DMS114 treated with DMSO at 0.1 percent for 48 hours (cell line): ENCODE measurements at regions not wholly inside any gene's neighbourhood (a gene's known extent, or its start where the extent isn't known, plus 50 kb on each side); places are given as distances from the start of the nearest gene placed in this dataset.
"Not testable (repeated sequence)": the region's sequence is repeated elsewhere in the genome, so short reads cannot be mapped to it uniquely, and the experiment has no call there.

Experiments used
- DNase-seq: peaks from one replicate; lab custom pipeline; 2025; ENCODE audit not compliant: unreplicated experiment; lab: John Stamatoyannopoulos, UW

GRCh38 chrX:99421796-99422195 is 988.3 kb downstream of the PCDH19 start:
- no peak for DNase-seq

- DNase-seq = no peak
Observed at GRCh38 chrX:99415470-99415869, 994.6 kb downstream of the PCDH19 start.

GRCh38 chrX:99413317-99413716 is 996.8 kb downstream of the PCDH19 start:
- DNase-seq = no peak

GRCh38 chrX:99398545-99398944 is 1011.5 kb downstream of the PCDH19 start:
- DNase-seq = no peak

GRCh38 chrX:99397879-99398278 is 1012.2 kb downstream of the PCDH19 start:
- DNase-seq = no peak

- no peak for DNase-seq
Observed at GRCh38 chrX:99394456-99394855, 1015.6 kb downstream of the PCDH19 start.

GRCh38 chrX:99384594-99385374 is 1025.3 kb downstream of the PCDH19 start:
- DNase-seq = no peak

- DNase-seq = no peak
Observed at GRCh38 chrX:99383786-99384185, 1026.3 kb downstream of the PCDH19 start.

GRCh38 chrX:99371976-99372595 is 1038.0 kb downstream of the PCDH19 start:
- no peak for DNase-seq

GRCh38 chrX:99353412-99353811 is 1056.7 kb downstream of the PCDH19 start:
- no peak for DNase-seq

GRCh38 chrX:99348256-99348655 is 1061.8 kb downstream of the PCDH19 start:
- no peak for DNase-seq

- DNase-seq = no peak
Observed at GRCh38 chrX:99308302-99308701, 1101.8 kb downstream of the PCDH19 start.

GRCh38 chrX:99305573-99305972 is 1104.5 kb downstream of the PCDH19 start:
- DNase-seq = no peak

- DNase-seq = peak; percentile 8
Observed at GRCh38 chrX:99301990-99302389, 1108.1 kb downstream of the PCDH19 start.

GRCh38 chrX:99271641-99272040 is 1138.4 kb downstream of the PCDH19 start:
- no peak for DNase-seq

- no peak for DNase-seq
Observed at GRCh38 chrX:99266255-99266654, 1143.8 kb downstream of the PCDH19 start.

GRCh38 chrX:99248180-99248579 is 1161.9 kb downstream of the PCDH19 start:
- DNase-seq = no peak

- no peak for DNase-seq
Observed at GRCh38 chrX:99242001-99242400, 1168.1 kb downstream of the PCDH19 start.

GRCh38 chrX:99234384-99234783 is 1175.7 kb downstream of the PCDH19 start:
- DNase-seq = not testable (repeated sequence)

GRCh38 chrX:99192421-99192820 is 1217.7 kb downstream of the PCDH19 start:
- DNase-seq = no peak

- DNase-seq = no peak
Observed at GRCh38 chrX:99184153-99184552, 1225.9 kb downstream of the PCDH19 start.

- DNase-seq = no peak
Observed at GRCh38 chrX:99172958-99173357, 1237.1 kb downstream of the PCDH19 start.

- no peak for DNase-seq
Observed at GRCh38 chrX:99142745-99143144, 1267.3 kb downstream of the PCDH19 start.
